ENCODE measurements at regions not wholly inside any gene's neighbourhood (a gene's known extent, or its start where the extent isn't known, plus 50 kb on each side); places are given as distances from the start of the nearest gene placed in this dataset.
"Not testable (repeated sequence)": the region's sequence is repeated elsewhere in the genome, so short reads cannot be mapped to it uniquely, and the experiment has no call there.

- Histone ChIP-seq H3K36me3 (ENCODE audit: control insufficient read depth, insufficient read depth, low read length) (no peaks in the 10 kb centered on the region), H3K4me3 (replicated peaks; ENCODE audit: low read depth, low read length) (no peak overlapping the region), H3K27me3 (replicated peaks; ENCODE audit: control insufficient read depth, insufficient read depth, low read length) (no peaks in the 10 kb centered on the region)
- DNase-seq (ENCODE audit: extremely low read depth, insufficient read length), result peak; percentile 43
- no peak for TF ChIP-seq CTCF (IDR thresholded peaks at IDR 0.05; ENCODE audit: insufficient read depth, low read length, poor library complexity, severe bottlenecking)
Measured at GRCh38 chr1:79711001-79711431, 704.5 kb upstream of the ADGRL4 start.

- no peak for TF ChIP-seq CTCF (IDR thresholded peaks at IDR 0.05; ENCODE audit: insufficient read depth, low read length, poor library complexity, severe bottlenecking)
- no peak overlapping the region for H3K4me3 ChIP-seq (replicated peaks; ENCODE audit: low read depth, low read length)
- no peak for DNase-seq (ENCODE audit: extremely low read depth, insufficient read length)
- no peaks in the 10 kb centered on the region for H3K27me3 ChIP-seq (replicated peaks; ENCODE audit: control insufficient read depth, insufficient read depth, low read length)
- no peaks in the 10 kb centered on the region for H3K36me3 ChIP-seq (ENCODE audit: control insufficient read depth, insufficient read depth, low read length)
Measured at GRCh38 chr1:79708646-79709265, 702.2 kb upstream of the ADGRL4 start.

GRCh38 chr1:79705218-79705617, 698.7 kb upstream of the ADGRL4 start:
- no peak for DNase-seq (ENCODE audit: extremely low read depth, insufficient read length)
- Histone ChIP-seq H3K4me3 (replicated peaks; ENCODE audit: low read depth, low read length) (no peak overlapping the region), H3K27me3 (replicated peaks; ENCODE audit: control insufficient read depth, insufficient read depth, low read length) (no peaks in the 10 kb centered on the region), H3K36me3 (ENCODE audit: control insufficient read depth, insufficient read depth, low read length) (no peaks in the 10 kb centered on the region)
- no peak for TF ChIP-seq CTCF (IDR thresholded peaks at IDR 0.05; ENCODE audit: insufficient read depth, low read length, poor library complexity, severe bottlenecking)

GRCh38 chr1:79704067-79704466, 697.5 kb upstream of the ADGRL4 start:
- Histone ChIP-seq H3K36me3 (ENCODE audit: control insufficient read depth, insufficient read depth, low read length) (no peaks in the 10 kb centered on the region), H3K4me3 (replicated peaks; ENCODE audit: low read depth, low read length) (no peak overlapping the region), H3K27me3 (replicated peaks; ENCODE audit: control insufficient read depth, insufficient read depth, low read length) (no peaks in the 10 kb centered on the region)
- TF ChIP-seq CTCF (IDR thresholded peaks at IDR 0.05; ENCODE audit: insufficient read depth, low read length, poor library complexity, severe bottlenecking), result no peak
- no peak for DNase-seq (ENCODE audit: extremely low read depth, insufficient read length)

DNA sequence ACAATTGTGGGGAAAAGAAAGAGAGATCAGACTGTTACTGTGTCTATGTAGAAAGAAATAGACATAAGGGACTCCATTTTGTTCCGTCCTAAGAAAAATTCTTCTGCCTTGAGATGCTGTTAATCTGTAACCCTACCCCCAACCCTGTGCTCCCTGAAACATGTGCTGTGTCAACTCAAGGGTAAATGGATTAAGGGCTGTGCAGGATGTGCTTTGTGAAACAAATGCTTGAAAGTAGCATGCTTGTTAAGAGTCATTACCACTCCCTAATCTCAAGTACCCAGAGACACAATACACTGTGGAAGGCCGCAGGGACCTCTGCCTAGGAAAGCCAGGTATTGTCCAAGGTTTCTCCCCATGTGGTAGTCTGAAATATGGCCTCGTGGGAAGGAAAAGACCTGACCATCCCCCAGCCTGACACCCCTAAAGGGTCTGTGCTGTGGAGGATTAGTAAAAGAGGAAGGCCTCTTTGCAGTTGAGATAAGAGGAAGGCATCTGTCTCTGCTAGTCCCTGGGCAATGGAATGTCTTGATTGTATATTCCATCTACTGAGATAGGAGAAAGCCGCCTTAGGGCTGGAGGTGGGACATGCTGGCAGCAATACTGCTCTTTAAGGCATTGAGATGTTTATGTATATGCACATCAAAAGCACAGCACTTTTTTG, 695.9 kb upstream of the ADGRL4 start:
- not testable (repeated sequence) for DNase-seq (ENCODE audit: extremely low read depth, insufficient read length); H3K36me3 ChIP-seq (ENCODE audit: control insufficient read depth, insufficient read depth, low read length); H3K4me3 ChIP-seq (replicated peaks; ENCODE audit: low read depth, low read length); H3K27me3 ChIP-seq (replicated peaks; ENCODE audit: control insufficient read depth, insufficient read depth, low read length)

DNA sequence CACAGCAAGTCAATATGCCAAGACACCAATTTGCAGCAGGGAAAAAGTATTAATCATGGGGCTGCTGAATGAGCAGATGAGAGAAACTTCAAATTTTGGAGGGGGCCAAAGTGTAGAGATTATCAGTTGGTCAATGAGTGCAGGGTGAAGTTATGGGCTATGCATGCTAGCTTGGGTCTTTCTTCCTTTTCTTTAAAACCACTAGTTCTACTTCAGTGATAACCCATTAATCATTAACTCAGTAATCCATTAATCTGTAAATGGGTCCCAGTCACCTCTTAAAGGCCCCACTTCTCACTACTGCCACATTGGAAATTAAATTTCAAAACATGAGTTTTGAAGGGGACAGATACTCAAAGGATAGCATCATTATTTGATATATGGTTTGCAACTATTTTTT, 688.6 kb upstream of the ADGRL4 start:
- Histone ChIP-seq H3K27me3 (replicated peaks; ENCODE audit: control insufficient read depth, insufficient read depth, low read length) (no peaks in the 10 kb centered on the region), H3K36me3 (ENCODE audit: control insufficient read depth, insufficient read depth, low read length) (no peaks in the 10 kb centered on the region), H3K4me3 (replicated peaks; ENCODE audit: low read depth, low read length) (no peak overlapping the region)
- no peak for TF ChIP-seq CTCF (IDR thresholded peaks at IDR 0.05; ENCODE audit: insufficient read depth, low read length, poor library complexity, severe bottlenecking)
- DNase-seq (ENCODE audit: extremely low read depth, insufficient read length), result no peak

Measured in GM06990 (cell line).